DND-41 (cell line): ENCODE measurements at regions not wholly inside any gene's neighbourhood (a gene's known extent, or its start where the extent isn't known, plus 50 kb on each side); places are given as distances from the start of the nearest gene placed in this dataset.
"Not testable (repeated sequence)": the region's sequence is repeated elsewhere in the genome, so short reads cannot be mapped to it uniquely, and the experiment has no call there.

ENCODE experiments used
- ATAC-seq: fragments of 200-7000 bp; cut with Tn5 transposase; 3 replicates; pipeline ENCODE4 v1.9.1; 2021; ENCODE audit warnings: low read depth; ENCODE audit not compliant: insufficient read depth
- DNase-seq: peaks from one replicate; pipeline ENCODE4 v3.0.0-alpha.2; 2020
- H2AFZ ChIP-seq: 2 replicates; pipeline ENCODE4 v1.6.0; 2012; ENCODE audit warnings: low read depth, low read length
- H3K27ac ChIP-seq: 2 replicates; pipeline ENCODE4 v1.5.1; 2012; ENCODE audit warnings: low read length, inconsistent platforms
- H3K27me3 ChIP-seq: fragments of 200-600 bp; sonication (generic); 2 replicates; pipeline ENCODE4 v1.6.0; 2012; ENCODE audit warnings: low read length, mild to moderate bottlenecking, inconsistent platforms; ENCODE audit not compliant: insufficient read depth, poor library complexity
- H3K36me3 ChIP-seq: 2 replicates; pipeline ENCODE4 v1.5.1; 2012; ENCODE audit warnings: low read length, inconsistent platforms; ENCODE audit not compliant: insufficient read depth
- H3K4me1 ChIP-seq: 2 replicates; pipeline ENCODE4 v1.5.1; 2012; ENCODE audit warnings: mild to moderate bottlenecking, low read length; ENCODE audit not compliant: insufficient read depth
- H3K4me2 ChIP-seq: 2 replicates; pipeline ENCODE4 v1.6.0; 2012; ENCODE audit warnings: mild to moderate bottlenecking, moderate library complexity, low read length, inconsistent platforms; ENCODE audit not compliant: insufficient read depth
- H3K4me3 ChIP-seq, 2 experiments: fragments of 200-600 bp in 1 of 2; shearing (Covaris generic) in 1 of 2; 2 replicates each; pipeline ENCODE4 v1.5.1; 2012 to 2016; ENCODE audit warnings: inconsistent platforms in 2 of 2, low read length in 2 of 2, mild to moderate bottlenecking in 2 of 2, low read depth in 1 of 2, moderate library complexity in 1 of 2
- H3K79me2 ChIP-seq: 2 replicates; pipeline ENCODE4 v1.6.0; 2012; ENCODE audit warnings: low read length, inconsistent platforms; ENCODE audit not compliant: insufficient read depth
- H3K9ac ChIP-seq: 2 replicates; pipeline ENCODE4 v1.6.0; 2012; ENCODE audit warnings: low read depth, mild to moderate bottlenecking, inconsistent platforms, low read length, moderate library complexity
- H3K9me3 ChIP-seq: 2 replicates; pipeline ENCODE4 v1.5.1; 2012; ENCODE audit warnings: low read length, moderate library complexity, mild to moderate bottlenecking, inconsistent platforms; ENCODE audit not compliant: insufficient read depth, severe bottlenecking
- H4K20me1 ChIP-seq: 2 replicates; pipeline ENCODE4 v1.6.0; 2012; ENCODE audit warnings: low read length; ENCODE audit not compliant: insufficient read depth
- CTCF ChIP-seq: IDR thresholded peaks from 2 replicates; pipeline ENCODE4 v1.5.1; 2012; ENCODE audit warnings: borderline replicate concordance, low read length, moderate library complexity, mild to moderate bottlenecking; ENCODE audit not compliant: poor library complexity, severe bottlenecking; ENCODE audit errors: extremely low read depth

DNA sequence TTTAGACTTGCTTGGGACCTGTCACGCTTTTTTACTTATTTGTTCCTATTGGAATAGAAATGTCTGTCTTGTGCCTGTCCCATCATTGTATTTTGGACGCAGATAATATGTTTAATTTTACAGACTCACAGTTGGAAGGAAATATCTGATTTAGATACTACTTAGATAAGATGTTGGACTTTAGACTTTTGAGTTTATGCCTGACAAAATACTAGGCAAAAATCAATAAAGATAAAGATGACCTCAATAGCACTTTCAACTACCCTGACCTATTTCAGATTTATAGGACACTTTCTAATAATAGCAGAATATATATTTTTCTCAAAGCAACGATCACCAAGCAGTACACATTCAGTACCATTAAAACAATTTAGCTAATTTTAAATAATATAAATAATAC lies 150.1 kb upstream of the TGIF2LX start:
- H3K79me2 ChIP-seq, H3K27me3 ChIP-seq, H3K9ac ChIP-seq, H2AFZ ChIP-seq, H3K4me2 ChIP-seq, ATAC-seq, H4K20me1 ChIP-seq, DNase-seq, H3K4me1 ChIP-seq, H3K4me3 ChIP-seq, H3K36me3 ChIP-seq, H3K9me3 ChIP-seq, H3K27ac ChIP-seq: not testable (repeated sequence)

DNA sequence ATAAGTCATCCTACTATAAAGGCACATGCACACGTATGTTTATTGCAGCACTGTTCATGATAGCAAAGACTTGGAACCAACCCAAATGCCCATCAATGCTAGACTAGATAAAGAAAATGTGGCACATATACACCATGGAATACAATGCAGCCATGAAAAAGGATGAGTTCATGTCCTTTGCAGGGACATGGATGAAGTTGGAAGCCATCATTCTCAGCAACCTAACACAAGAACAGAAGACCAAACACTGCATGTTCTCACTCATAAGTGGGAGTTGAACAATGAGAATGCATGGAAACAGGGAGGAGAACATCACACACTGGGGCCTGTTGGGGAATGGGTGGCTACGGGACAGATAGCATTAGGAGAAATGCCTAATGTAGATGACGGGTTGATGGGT lies 110.3 kb upstream of the TGIF2LX start:
- ATAC-seq, H3K79me2 ChIP-seq, H3K4me3 ChIP-seq, H3K27me3 ChIP-seq, H3K27ac ChIP-seq, DNase-seq, H4K20me1 ChIP-seq, H3K4me2 ChIP-seq, H3K9ac ChIP-seq, H2AFZ ChIP-seq, H3K4me1 ChIP-seq, H3K9me3 ChIP-seq, H3K36me3 ChIP-seq: not testable (repeated sequence)

GRCh38 chrX:89839723-89840122 lies 82.0 kb upstream of the TGIF2LX start:
- not testable (repeated sequence) for H3K9me3 ChIP-seq, DNase-seq

GRCh38 chrX:89871662-89872061 lies 50.0 kb upstream of the TGIF2LX start:
- H3K4me3 ChIP-seq, H3K4me1 ChIP-seq, H3K4me2 ChIP-seq, H3K79me2 ChIP-seq, H2AFZ ChIP-seq, H4K20me1 ChIP-seq, H3K27ac ChIP-seq, H3K27me3 ChIP-seq, H3K9ac ChIP-seq, H3K9me3 ChIP-seq, H3K36me3 ChIP-seq: not testable (repeated sequence)
- ATAC-seq, result peak; percentile 64
- DNase-seq, result peak; percentile 14
- peak; percentile 49 for TF ChIP-seq CTCF

More at GRCh38 chrX:89839723-89840122, 82.0 kb upstream of the TGIF2LX start:
- H3K4me3 ChIP-seq, H3K27me3 ChIP-seq, H3K36me3 ChIP-seq, ATAC-seq, H3K4me2 ChIP-seq, H3K9ac ChIP-seq, H4K20me1 ChIP-seq, H3K4me1 ChIP-seq, H3K27ac ChIP-seq, H2AFZ ChIP-seq, H3K79me2 ChIP-seq: not testable (repeated sequence)
